ENCODE measurements at regions not wholly inside any gene's neighbourhood (a gene's known extent, or its start where the extent isn't known, plus 50 kb on each side); places are given as distances from the start of the nearest gene placed in this dataset.
"Not testable (repeated sequence)": the region's sequence is repeated elsewhere in the genome, so short reads cannot be mapped to it uniquely, and the experiment has no call there.

- Histone ChIP-seq H3K9me3 (ENCODE audit: control insufficient read depth in 2 of 2, insufficient read depth in 1 of 2, low read depth in 1 of 2, low read length in 1 of 2) (no peaks in the 10 kb centered on the region), H3K36me3 (ENCODE audit: control insufficient read depth in 3 of 3, insufficient read depth in 2 of 3, low read depth in 1 of 3, low read length in 3 of 3) (no peaks in the 10 kb centered on the region), H3K4me1 (ENCODE audit: control insufficient read depth in 3 of 3, insufficient read depth in 2 of 3, low read depth in 1 of 3, low read length in 2 of 3) (peaks cover 0 to 2% (median 0%) of the 10 kb centered on the region in 3 donors), H3K27ac (ENCODE audit: low read depth in 1 of 3, low read length in 2 of 3) (no peak overlapping the region), H3K4me3 (ENCODE audit: low read depth in 1 of 3, low read length in 3 of 3) (no peak overlapping the region), H3K27me3 (ENCODE audit: control insufficient read depth in 3 of 3, insufficient read depth in 3 of 3, low read length in 3 of 3) (no peaks in the 10 kb centered on the region)
- DNase-seq (no peak), FAIRE-seq (peak; percentile 71)
- WGBS, 3 donors = 76 to 80% (median 78%) methylated on average over 7 of the region's 7 CpGs
These were observed 101.3 kb downstream of the AKAP11 start for GRCh38 chr13:42373048-42373812.

GRCh38 chr13:42375663-42376062, 103.7 kb downstream of the AKAP11 start:
- H3K27ac ChIP-seq (ENCODE audit: low read depth in 1 of 3, low read length in 2 of 3) = no peak overlapping the region
- peaks cover 0 to 3% (median 0%) of the 10 kb centered on the region in 3 donors for H3K4me1 ChIP-seq (ENCODE audit: control insufficient read depth in 3 of 3, insufficient read depth in 2 of 3, low read depth in 1 of 3, low read length in 2 of 3)
- no peak for DNase-seq
- H3K4me3 ChIP-seq (ENCODE audit: low read depth in 1 of 3, low read length in 3 of 3) = no peak overlapping the region
- no peaks in the 10 kb centered on the region for H3K36me3 ChIP-seq (ENCODE audit: control insufficient read depth in 3 of 3, insufficient read depth in 2 of 3, low read depth in 1 of 3, low read length in 3 of 3)
- no peaks in the 10 kb centered on the region for H3K9me3 ChIP-seq (ENCODE audit: control insufficient read depth in 2 of 2, insufficient read depth in 1 of 2, low read depth in 1 of 2, low read length in 1 of 2)
- H3K27me3 ChIP-seq (ENCODE audit: control insufficient read depth in 3 of 3, insufficient read depth in 3 of 3, low read length in 3 of 3) = no peaks in the 10 kb centered on the region
- no peak for FAIRE-seq

- no peak overlapping the region for H3K4me3 ChIP-seq (ENCODE audit: low read depth in 1 of 3, low read length in 3 of 3)
- H3K9me3 ChIP-seq (ENCODE audit: control insufficient read depth in 2 of 2, insufficient read depth in 1 of 2, low read depth in 1 of 2, low read length in 1 of 2) = no peaks in the 10 kb centered on the region
- H3K27me3 ChIP-seq (ENCODE audit: control insufficient read depth in 3 of 3, insufficient read depth in 3 of 3, low read length in 3 of 3) = no peaks in the 10 kb centered on the region
- FAIRE-seq (no peak), DNase-seq (peak; percentile 6 to 15)
- H3K36me3 ChIP-seq (ENCODE audit: control insufficient read depth in 3 of 3, insufficient read depth in 2 of 3, low read depth in 1 of 3, low read length in 3 of 3) = no peaks in the 10 kb centered on the region
- 23 to 33% (median 27%) methylated on average over 4 of the region's 4 CpGs for whole genome bisulfite sequencing, 3 donors
- H3K4me1 ChIP-seq (ENCODE audit: control insufficient read depth in 3 of 3, insufficient read depth in 2 of 3, low read depth in 1 of 3, low read length in 2 of 3) = peaks cover 0 to 3% (median 0%) of the 10 kb centered on the region in 3 donors
- H3K27ac ChIP-seq (ENCODE audit: low read depth in 1 of 3, low read length in 2 of 3) = peak overlapping the region in 1 of 3 donors; percentile 62
These were observed 105.9 kb downstream of the AKAP11 start for GRCh38 chr13:42377640-42378382.

- WGBS, 3 donors = 68 to 80% (median 77%) methylated on average over 3 of the region's 3 CpGs
- Histone ChIP-seq H3K4me3 (ENCODE audit: low read depth in 1 of 3, low read length in 3 of 3) (no peak overlapping the region), H3K27me3 (ENCODE audit: control insufficient read depth in 3 of 3, insufficient read depth in 3 of 3, low read length in 3 of 3) (no peaks in the 10 kb centered on the region), H3K9me3 (ENCODE audit: control insufficient read depth in 2 of 2, insufficient read depth in 1 of 2, low read depth in 1 of 2, low read length in 1 of 2) (no peaks in the 10 kb centered on the region), H3K27ac (ENCODE audit: low read depth in 1 of 3, low read length in 2 of 3) (peak overlapping the region in 1 of 3 donors; percentile 62), H3K4me1 (ENCODE audit: control insufficient read depth in 3 of 3, insufficient read depth in 2 of 3, low read depth in 1 of 3, low read length in 2 of 3) (peaks cover 0 to 3% (median 0%) of the 10 kb centered on the region in 3 donors), H3K36me3 (ENCODE audit: control insufficient read depth in 3 of 3, insufficient read depth in 2 of 3, low read depth in 1 of 3, low read length in 3 of 3) (no peaks in the 10 kb centered on the region)
- no peak for FAIRE-seq
- DNase-seq = no peak
These were observed 106.4 kb downstream of the AKAP11 start for GRCh38 chr13:42378383-42378780.

GRCh38 chr13:42379241-42379640, 107.3 kb downstream of the AKAP11 start:
- Histone ChIP-seq H3K27me3 (ENCODE audit: control insufficient read depth in 3 of 3, insufficient read depth in 3 of 3, low read length in 3 of 3) (no peaks in the 10 kb centered on the region), H3K27ac (ENCODE audit: low read depth in 1 of 3, low read length in 2 of 3) (no peak overlapping the region), H3K9me3 (ENCODE audit: control insufficient read depth in 2 of 2, insufficient read depth in 1 of 2, low read depth in 1 of 2, low read length in 1 of 2) (no peaks in the 10 kb centered on the region), H3K4me1 (ENCODE audit: control insufficient read depth in 3 of 3, insufficient read depth in 2 of 3, low read depth in 1 of 3, low read length in 2 of 3) (peaks cover 0 to 3% (median 0%) of the 10 kb centered on the region in 3 donors), H3K4me3 (ENCODE audit: low read depth in 1 of 3, low read length in 3 of 3) (no peak overlapping the region), H3K36me3 (ENCODE audit: control insufficient read depth in 3 of 3, insufficient read depth in 2 of 3, low read depth in 1 of 3, low read length in 3 of 3) (no peaks in the 10 kb centered on the region)
- no peak for DNase-seq
- no peak for FAIRE-seq
- WGBS, 3 donors = 89 to 92% (median 89%) methylated on average over 1 of the region's 1 CpG

GRCh38 chr13:42380420-42381164, 108.6 kb downstream of the AKAP11 start:
- no peaks in the 10 kb centered on the region for H3K36me3 ChIP-seq (ENCODE audit: control insufficient read depth in 3 of 3, insufficient read depth in 2 of 3, low read depth in 1 of 3, low read length in 3 of 3)
- FAIRE-seq = no peak
- H3K9me3 ChIP-seq (ENCODE audit: control insufficient read depth in 2 of 2, insufficient read depth in 1 of 2, low read depth in 1 of 2, low read length in 1 of 2) = no peaks in the 10 kb centered on the region

GRCh38 chr13:42381165-42381425, 109.1 kb downstream of the AKAP11 start:
- Histone ChIP-seq H3K9me3 (ENCODE audit: control insufficient read depth in 2 of 2, insufficient read depth in 1 of 2, low read depth in 1 of 2, low read length in 1 of 2) (no peaks in the 10 kb centered on the region), H3K4me1 (ENCODE audit: control insufficient read depth in 3 of 3, insufficient read depth in 2 of 3, low read depth in 1 of 3, low read length in 2 of 3) (peaks cover 0 to 3% (median 0%) of the 10 kb centered on the region in 3 donors), H3K36me3 (ENCODE audit: control insufficient read depth in 3 of 3, insufficient read depth in 2 of 3, low read depth in 1 of 3, low read length in 3 of 3) (no peaks in the 10 kb centered on the region), H3K27ac (ENCODE audit: low read depth in 1 of 3, low read length in 2 of 3) (no peak overlapping the region), H3K4me3 (ENCODE audit: low read depth in 1 of 3, low read length in 3 of 3) (no peak overlapping the region), H3K27me3 (ENCODE audit: control insufficient read depth in 3 of 3, insufficient read depth in 3 of 3, low read length in 3 of 3) (no peaks in the 10 kb centered on the region)
- WGBS, 3 donors = 89 to 93% (median 90%) methylated on average over 4 of the region's 4 CpGs
- no peak for DNase-seq
- FAIRE-seq = no peak

More at GRCh38 chr13:42380420-42381164, 108.6 kb downstream of the AKAP11 start:
- Histone ChIP-seq H3K4me3 (ENCODE audit: low read depth in 1 of 3, low read length in 3 of 3) (no peak overlapping the region), H3K27me3 (ENCODE audit: control insufficient read depth in 3 of 3, insufficient read depth in 3 of 3, low read length in 3 of 3) (no peaks in the 10 kb centered on the region), H3K4me1 (ENCODE audit: control insufficient read depth in 3 of 3, insufficient read depth in 2 of 3, low read depth in 1 of 3, low read length in 2 of 3) (peaks cover 0 to 3% (median 0%) of the 10 kb centered on the region in 3 donors), H3K27ac (ENCODE audit: low read depth in 1 of 3, low read length in 2 of 3) (no peak overlapping the region)
- WGBS, 3 donors = 64 to 78% (median 70%) methylated on average over 12 of the region's 12 CpGs
- DNase-seq = no peak

- not testable (repeated sequence) for H3K27me3 ChIP-seq (ENCODE audit: control insufficient read depth in 3 of 3, insufficient read depth in 3 of 3, low read length in 3 of 3); H3K4me3 ChIP-seq (ENCODE audit: low read depth in 1 of 3, low read length in 3 of 3); FAIRE-seq; H3K4me1 ChIP-seq (ENCODE audit: control insufficient read depth in 3 of 3, insufficient read depth in 2 of 3, low read depth in 1 of 3, low read length in 2 of 3); H3K27ac ChIP-seq (ENCODE audit: low read depth in 1 of 3, low read length in 2 of 3); DNase-seq; H3K9me3 ChIP-seq (ENCODE audit: control insufficient read depth in 2 of 2, insufficient read depth in 1 of 2, low read depth in 1 of 2, low read length in 1 of 2); H3K36me3 ChIP-seq (ENCODE audit: control insufficient read depth in 3 of 3, insufficient read depth in 2 of 3, low read depth in 1 of 3, low read length in 3 of 3)
- WGBS, 3 donors = 92 to 97% (median 93%) methylated on average over 8 of the region's 8 CpGs
These were observed 109.5 kb downstream of the AKAP11 start for GRCh38 chr13:42381426-42381825.

Measured in small intestine (tissue), 7 donors.